Left ventricle myocardium inferior (tissue), 1 donor: ENCODE measurements at regions not wholly inside any gene's neighbourhood (a gene's known extent, or its start where the extent isn't known, plus 50 kb on each side); places are given as distances from the start of the nearest gene placed in this dataset.

Source experiments
- DNase-seq: peaks from one replicate; pipeline ENCODE4 v3.0.0-alpha.2; 2020
- H3K27ac ChIP-seq: fragments of 200-600 bp; replicated peaks from 2 replicates; pipeline ENCODE4 v1.8.0; 2021
- H3K27me3 ChIP-seq: fragments of 200-600 bp; 2 replicates; pipeline ENCODE4 v1.8.0; 2021; ENCODE audit warnings: low read depth
- H3K36me3 ChIP-seq: fragments of 200-600 bp; 2 replicates; pipeline ENCODE4 v1.8.0; 2021
- H3K4me1 ChIP-seq: fragments of 200-600 bp; 2 replicates; pipeline ENCODE4 v1.8.0; 2021
- H3K4me3 ChIP-seq: fragments of 200-600 bp; 2 replicates; pipeline ENCODE4 v1.8.0; 2021; ENCODE audit warnings: mild to moderate bottlenecking, moderate library complexity
- H3K9me3 ChIP-seq: fragments of 200-600 bp; replicated peaks from 2 replicates; pipeline ENCODE4 v1.8.0; 2021
- CTCF ChIP-seq: fragments of 200-600 bp; IDR thresholded peaks from 2 replicates; pipeline ENCODE4 v1.8.0; 2021; ENCODE audit warnings: antibody characterized with exemption, mild to moderate bottlenecking, borderline replicate concordance
- intact Hi-C: fragments of 100-400 bp; cut with micrococcal nuclease; formaldehyde crosslinking; loops from one replicate; pipeline ENCODE4 v1.11.0; 2022
- donor health status: DM: no; HTN: yes; CAD: no; lungs with severe emphysema.

GRCh38 chr2:196489371-196489770, 150.1 kb upstream of the CCDC150 start:
- Histone ChIP-seq H3K4me3 (no peak overlapping the region), H3K4me1 (peaks cover 27% of the 10 kb centered on the region), H3K27me3 (no peaks in the 10 kb centered on the region), H3K27ac (no peak overlapping the region), H3K36me3 (no peaks in the 10 kb centered on the region), H3K9me3 (peaks cover 5% of the 10 kb centered on the region)
- no peak for TF ChIP-seq CTCF
- no peak for DNase-seq
- intact Hi-C loops, result no loop called here

GRCh38 chr2:196492946-196493345, 146.6 kb upstream of the CCDC150 start:
- no peak for TF ChIP-seq CTCF
- DNase-seq, result no peak

GRCh38 chr2:196498962-196499361, 140.6 kb upstream of the CCDC150 start:
- H3K36me3 ChIP-seq, result no peaks in the 10 kb centered on the region
- peaks cover 20% of the 10 kb centered on the region for H3K9me3 ChIP-seq
- H3K4me3 ChIP-seq, result no peak overlapping the region
- intact Hi-C loops, result no loop called here
- no peak for DNase-seq
- H3K27ac ChIP-seq, result no peak overlapping the region
- no peak for TF ChIP-seq CTCF
- H3K4me1 ChIP-seq, result no peaks in the 10 kb centered on the region
- no peaks in the 10 kb centered on the region for H3K27me3 ChIP-seq

More at GRCh38 chr2:196492946-196493345, 146.6 kb upstream of the CCDC150 start:
- Histone ChIP-seq H3K9me3 (peaks cover 5% of the 10 kb centered on the region), H3K36me3 (no peaks in the 10 kb centered on the region), H3K27me3 (no peaks in the 10 kb centered on the region), H3K27ac (no peak overlapping the region), H3K4me3 (no peak overlapping the region), H3K4me1 (peaks cover 2% of the 10 kb centered on the region)
- intact Hi-C loops, result no loop called here

GRCh38 chr2:196499686-196500085, 139.8 kb upstream of the CCDC150 start:
- intact Hi-C loops, result no loop called here

GRCh38 chr2:196500686-196501431, 138.7 kb upstream of the CCDC150 start:
- Histone ChIP-seq H3K4me3 (no peak overlapping the region), H3K4me1 (peaks cover 4% of the 10 kb centered on the region), H3K27ac (no peak overlapping the region), H3K9me3 (peaks cover 17% of the 10 kb centered on the region), H3K36me3 (no peaks in the 10 kb centered on the region), H3K27me3 (no peaks in the 10 kb centered on the region)
- intact Hi-C loops, result no loop called here
- no peak for DNase-seq
- TF ChIP-seq CTCF, result no peak

More at GRCh38 chr2:196499686-196500085, 139.8 kb upstream of the CCDC150 start:
- H3K4me3 ChIP-seq, result no peak overlapping the region
- peaks cover 17% of the 10 kb centered on the region for H3K9me3 ChIP-seq
- no peak for TF ChIP-seq CTCF
- H3K36me3 ChIP-seq, result no peaks in the 10 kb centered on the region
- H3K27ac ChIP-seq, result no peak overlapping the region
- peaks cover 4% of the 10 kb centered on the region for H3K4me1 ChIP-seq
- H3K27me3 ChIP-seq, result no peaks in the 10 kb centered on the region
- no peak for DNase-seq
